DND-41 (cell line): ENCODE measurements at regions not wholly inside any gene's neighbourhood (a gene's known extent, or its start where the extent isn't known, plus 50 kb on each side); places are given as distances from the start of the nearest gene placed in this dataset.

Experiments used
- ATAC-seq: fragments of 200-7000 bp; cut with Tn5 transposase; 3 replicates; pipeline ENCODE4 v1.9.1; 2021; ENCODE audit warnings: low read depth; ENCODE audit not compliant: insufficient read depth
- DNase-seq: peaks from one replicate; pipeline ENCODE4 v3.0.0-alpha.2; 2020
- H2AFZ ChIP-seq: 2 replicates; pipeline ENCODE4 v1.6.0; 2012; ENCODE audit warnings: low read depth, low read length
- H3K27ac ChIP-seq: 2 replicates; pipeline ENCODE4 v1.5.1; 2012; ENCODE audit warnings: low read length, inconsistent platforms
- H3K27me3 ChIP-seq: fragments of 200-600 bp; sonication (generic); 2 replicates; pipeline ENCODE4 v1.6.0; 2012; ENCODE audit warnings: low read length, mild to moderate bottlenecking, inconsistent platforms; ENCODE audit not compliant: insufficient read depth, poor library complexity
- H3K36me3 ChIP-seq: 2 replicates; pipeline ENCODE4 v1.5.1; 2012; ENCODE audit warnings: low read length, inconsistent platforms; ENCODE audit not compliant: insufficient read depth
- H3K4me1 ChIP-seq: 2 replicates; pipeline ENCODE4 v1.5.1; 2012; ENCODE audit warnings: mild to moderate bottlenecking, low read length; ENCODE audit not compliant: insufficient read depth
- H3K4me2 ChIP-seq: 2 replicates; pipeline ENCODE4 v1.6.0; 2012; ENCODE audit warnings: mild to moderate bottlenecking, moderate library complexity, low read length, inconsistent platforms; ENCODE audit not compliant: insufficient read depth
- H3K4me3 ChIP-seq, 2 experiments: fragments of 200-600 bp in 1 of 2; shearing (Covaris generic) in 1 of 2; 2 replicates each; pipeline ENCODE4 v1.5.1; 2012 to 2016; ENCODE audit warnings: inconsistent platforms in 2 of 2, low read length in 2 of 2, mild to moderate bottlenecking in 2 of 2, low read depth in 1 of 2, moderate library complexity in 1 of 2
- H3K79me2 ChIP-seq: 2 replicates; pipeline ENCODE4 v1.6.0; 2012; ENCODE audit warnings: low read length, inconsistent platforms; ENCODE audit not compliant: insufficient read depth
- H3K9ac ChIP-seq: 2 replicates; pipeline ENCODE4 v1.6.0; 2012; ENCODE audit warnings: low read depth, mild to moderate bottlenecking, inconsistent platforms, low read length, moderate library complexity
- H3K9me3 ChIP-seq: 2 replicates; pipeline ENCODE4 v1.5.1; 2012; ENCODE audit warnings: low read length, moderate library complexity, mild to moderate bottlenecking, inconsistent platforms; ENCODE audit not compliant: insufficient read depth, severe bottlenecking
- H4K20me1 ChIP-seq: 2 replicates; pipeline ENCODE4 v1.6.0; 2012; ENCODE audit warnings: low read length; ENCODE audit not compliant: insufficient read depth
- CTCF ChIP-seq: IDR thresholded peaks from 2 replicates; pipeline ENCODE4 v1.5.1; 2012; ENCODE audit warnings: borderline replicate concordance, low read length, moderate library complexity, mild to moderate bottlenecking; ENCODE audit not compliant: poor library complexity, severe bottlenecking; ENCODE audit errors: extremely low read depth
- EZH2 ChIP-seq: IDR thresholded peaks from 3 replicates; pipeline ENCODE4 v1.6.1; 2012; ENCODE audit warnings: borderline replicate concordance, low read depth, mild to moderate bottlenecking, moderate library complexity, low read length, inconsistent platforms; ENCODE audit not compliant: severe bottlenecking

- Histone ChIP-seq H4K20me1 (no peaks in the 10 kb centered on the region), H3K4me1 (no peaks in the 10 kb centered on the region)
- no peak for ATAC-seq
Measured at GRCh38 chr16:52924162-52924561, 128.5 kb downstream of the CHD9NB start.

GRCh38 chr16:52921104-52921503 lies 131.6 kb downstream of the CHD9NB start:
- Histone ChIP-seq H3K9ac (no peak overlapping the region), H3K9me3 (no peaks in the 10 kb centered on the region), H3K4me3 (no peak overlapping the region), H4K20me1 (no peaks in the 10 kb centered on the region), H2AFZ (no peak overlapping the region), H3K4me1 (no peaks in the 10 kb centered on the region), H3K79me2 (no peaks in the 10 kb centered on the region), H3K4me2 (no peak overlapping the region), H3K36me3 (no peaks in the 10 kb centered on the region), H3K27me3 (peaks cover 3% of the 10 kb centered on the region), H3K27ac (no peak overlapping the region)
- TF ChIP-seq EZH2, result no peak
- no peak for TF ChIP-seq CTCF
- no peak for ATAC-seq
- no peak for DNase-seq

More at GRCh38 chr16:52924162-52924561, 128.5 kb downstream of the CHD9NB start:
- Histone ChIP-seq H3K36me3 (no peaks in the 10 kb centered on the region), H2AFZ (no peak overlapping the region), H3K9me3 (no peaks in the 10 kb centered on the region), H3K4me2 (no peak overlapping the region), H3K4me3 (no peak overlapping the region), H3K27me3 (no peaks in the 10 kb centered on the region), H3K27ac (no peak overlapping the region), H3K79me2 (no peaks in the 10 kb centered on the region), H3K9ac (no peak overlapping the region)
- TF ChIP-seq EZH2, result no peak
- no peak for TF ChIP-seq CTCF
- DNase-seq, result no peak

GRCh38 chr16:52920331-52920730 lies 132.4 kb downstream of the CHD9NB start:
- no peaks in the 10 kb centered on the region for H3K79me2 ChIP-seq
- no peak overlapping the region for H3K9ac ChIP-seq
- ATAC-seq (no peak), DNase-seq (no peak)
- no peaks in the 10 kb centered on the region for H3K36me3 ChIP-seq
- no peak overlapping the region for H3K4me3 ChIP-seq
- H3K4me1 ChIP-seq, result no peaks in the 10 kb centered on the region
- TF ChIP-seq EZH2 (no peak), CTCF (no peak)
- no peak overlapping the region for H3K4me2 ChIP-seq
- no peak overlapping the region for H3K27ac ChIP-seq
- H2AFZ ChIP-seq, result no peak overlapping the region
- peaks cover 3% of the 10 kb centered on the region for H3K27me3 ChIP-seq
- no peaks in the 10 kb centered on the region for H4K20me1 ChIP-seq
- H3K9me3 ChIP-seq, result no peaks in the 10 kb centered on the region

GRCh38 chr16:52914428-52914827 lies 138.3 kb downstream of the CHD9NB start:
- ATAC-seq, result no peak
- no peak for DNase-seq
- Histone ChIP-seq H4K20me1 (no peaks in the 10 kb centered on the region), H3K27me3 (peaks cover 3% of the 10 kb centered on the region), H3K9me3 (no peaks in the 10 kb centered on the region), H3K9ac (no peak overlapping the region), H3K4me3 (no peak overlapping the region), H3K4me1 (no peaks in the 10 kb centered on the region), H3K27ac (no peak overlapping the region), H3K79me2 (no peaks in the 10 kb centered on the region), H3K4me2 (no peak overlapping the region), H3K36me3 (no peaks in the 10 kb centered on the region), H2AFZ (no peak overlapping the region)
- no peak for TF ChIP-seq CTCF
- TF ChIP-seq EZH2, result no peak
